ENCODE measurements at regions not wholly inside any gene's neighbourhood (a gene's known extent, or its start where the extent isn't known, plus 50 kb on each side); places are given as distances from the start of the nearest gene placed in this dataset.
"Not testable (repeated sequence)": the region's sequence is repeated elsewhere in the genome, so short reads cannot be mapped to it uniquely, and the experiment has no call there.

DNA sequence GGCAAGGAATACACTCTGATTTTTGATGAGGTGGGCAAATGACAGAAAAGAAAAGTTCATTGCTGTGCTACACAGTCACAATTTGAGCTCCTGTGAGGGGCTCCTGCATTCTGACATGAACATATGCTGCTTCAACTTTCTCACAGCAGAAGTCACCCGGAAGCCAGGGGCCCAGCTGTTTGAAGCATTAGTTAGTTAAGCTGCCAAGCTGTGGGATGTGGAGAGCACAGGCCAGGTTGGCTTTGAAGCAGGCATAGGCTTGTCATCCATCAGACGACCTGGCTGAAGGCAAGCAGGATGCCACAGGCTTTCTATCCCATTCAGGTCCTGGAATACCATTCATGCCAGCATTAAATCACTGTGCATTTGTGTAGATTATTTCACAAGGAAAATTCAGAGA is 63.1 kb downstream of the MTNR1B start:
- peak; percentile 34 for DNase-seq

- DNase-seq = peak; percentile 84
These were observed 63.6 kb downstream of the MTNR1B start for GRCh38 chr11:93033093-93033492.

DNA sequence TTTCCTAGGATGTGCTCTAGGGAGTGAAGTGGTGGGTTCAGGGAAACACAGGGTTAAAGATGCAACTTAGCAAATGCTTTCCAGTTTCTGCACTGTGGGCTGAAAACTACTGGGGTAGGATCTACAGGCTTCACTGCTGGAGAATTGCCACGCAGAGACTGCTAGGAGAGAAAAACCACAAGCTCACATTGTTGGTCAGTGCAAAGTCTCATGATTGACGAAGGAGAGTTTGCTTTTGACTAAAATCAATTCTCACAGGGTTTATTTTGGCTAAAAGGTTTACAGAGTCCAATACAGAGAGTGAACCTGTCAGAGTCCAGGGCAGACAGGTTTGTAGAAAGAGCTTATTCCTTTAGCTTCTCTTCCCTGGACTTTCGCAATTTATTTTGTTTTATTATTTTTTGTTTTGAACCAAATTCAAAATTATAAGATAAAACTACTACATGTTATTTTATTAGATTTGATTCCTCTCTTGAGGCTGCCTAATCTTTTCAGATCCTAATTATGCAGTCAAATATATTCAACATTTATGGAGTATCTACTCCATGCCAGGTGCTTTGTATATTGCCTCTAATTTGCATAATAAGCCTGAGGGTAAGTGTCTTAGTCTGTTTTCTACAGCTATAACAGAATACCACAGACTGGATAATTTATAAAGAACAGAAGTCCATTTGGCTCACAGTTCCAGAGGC is 64.7 kb downstream of the MTNR1B start:
- DNase-seq = peak; percentile 69

DNA sequence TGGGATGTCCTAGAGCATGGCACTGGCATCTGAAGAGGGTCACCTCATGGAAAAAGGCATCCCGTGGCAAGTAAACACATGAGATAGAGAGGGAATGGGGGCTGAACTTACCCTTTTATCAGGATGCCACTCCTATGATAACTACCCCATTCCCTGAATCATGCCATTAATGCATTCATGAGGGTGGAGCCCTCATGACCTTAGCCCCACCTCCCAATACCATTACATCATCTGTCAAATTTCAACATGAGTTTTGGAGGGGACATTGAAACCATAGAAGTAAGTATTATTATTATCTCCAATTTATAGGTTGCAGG is 65.2 kb downstream of the MTNR1B start:
- DNase-seq = peak; percentile 22

DNA sequence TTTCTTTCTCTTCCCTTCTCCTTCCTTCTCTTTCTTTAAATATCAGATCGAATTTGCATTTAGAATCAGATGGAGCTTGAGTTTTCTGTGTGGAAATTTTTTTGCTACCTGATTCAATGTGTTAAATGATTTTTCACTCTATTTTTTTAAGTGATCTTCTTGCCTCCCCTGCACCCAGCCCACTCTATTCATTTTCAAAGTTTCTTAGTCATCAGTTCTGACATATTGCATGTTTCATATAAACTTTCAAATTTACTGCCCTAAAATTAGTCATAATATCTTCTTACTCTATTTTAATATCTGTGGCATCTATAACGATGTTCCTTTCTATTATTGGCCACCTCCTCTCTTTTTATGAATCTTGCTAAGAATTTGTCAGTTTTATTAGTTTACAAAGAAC is 69.1 kb downstream of the MTNR1B start:
- no peak for DNase-seq

- DNase-seq = no peak
These were observed 70.2 kb downstream of the MTNR1B start for GRCh38 chr11:93039531-93040240.

GRCh38 chr11:93041682-93042081 is 72.2 kb downstream of the MTNR1B start:
- DNase-seq = no peak

DNA sequence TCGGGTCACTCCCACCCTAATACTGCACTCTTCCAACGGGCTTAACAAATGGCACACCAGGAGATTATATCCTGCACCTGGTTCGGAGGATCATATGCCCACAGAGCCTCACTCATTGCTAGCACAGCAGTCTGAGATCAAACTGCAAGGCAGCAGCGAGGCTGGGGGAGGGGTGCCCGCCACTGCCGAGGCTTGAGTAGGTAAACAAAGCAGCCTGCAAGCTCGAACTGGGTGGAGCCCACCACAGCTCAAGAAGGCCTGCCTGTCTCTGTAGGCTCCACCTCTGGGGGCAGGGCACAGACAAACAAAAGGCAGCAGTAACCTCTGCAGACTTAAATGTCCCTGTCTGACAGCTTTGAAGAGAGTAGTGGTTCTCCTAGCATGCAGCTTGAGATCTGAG is 73.7 kb downstream of the MTNR1B start:
- DNase-seq = not testable (repeated sequence)

DNA sequence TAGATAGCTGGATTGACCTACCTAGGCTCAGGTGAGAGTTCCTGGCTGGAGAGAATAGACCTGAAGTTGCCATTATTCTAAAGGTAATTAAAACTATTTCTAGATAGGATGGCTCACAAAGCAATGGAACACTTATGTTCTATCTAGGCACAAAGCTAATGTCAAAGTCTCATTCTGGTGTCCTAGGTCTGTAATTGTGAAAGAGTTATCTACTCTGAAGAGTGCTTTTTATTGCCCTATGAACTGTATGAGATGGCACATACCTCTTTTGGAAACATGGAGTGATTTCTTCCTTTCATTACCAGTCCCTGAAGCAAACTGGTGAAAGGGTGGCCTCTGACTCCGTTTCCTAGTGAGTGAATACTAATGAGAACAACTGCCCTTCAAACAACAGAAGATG is 80.3 kb downstream of the MTNR1B start:
- no peak for DNase-seq

DNA sequence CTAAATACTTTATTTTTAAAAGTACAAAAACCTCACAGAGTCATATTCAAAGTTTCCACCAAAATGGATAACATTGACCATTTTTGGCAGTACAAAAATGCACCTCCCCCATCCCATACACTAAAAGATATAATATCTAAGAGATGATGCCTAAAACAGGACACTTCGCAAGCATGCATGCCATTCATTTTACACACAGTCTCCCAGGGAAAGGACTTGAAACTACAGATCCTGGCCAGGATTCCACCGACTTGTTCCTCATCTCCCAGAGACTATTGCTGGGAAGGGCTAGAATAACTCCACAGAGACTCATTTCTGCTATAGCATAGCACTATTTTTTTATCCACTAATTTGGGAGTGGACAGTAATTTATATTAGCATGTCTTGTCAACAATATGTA is 81.7 kb downstream of the MTNR1B start:
- no peak for DNase-seq

DNA sequence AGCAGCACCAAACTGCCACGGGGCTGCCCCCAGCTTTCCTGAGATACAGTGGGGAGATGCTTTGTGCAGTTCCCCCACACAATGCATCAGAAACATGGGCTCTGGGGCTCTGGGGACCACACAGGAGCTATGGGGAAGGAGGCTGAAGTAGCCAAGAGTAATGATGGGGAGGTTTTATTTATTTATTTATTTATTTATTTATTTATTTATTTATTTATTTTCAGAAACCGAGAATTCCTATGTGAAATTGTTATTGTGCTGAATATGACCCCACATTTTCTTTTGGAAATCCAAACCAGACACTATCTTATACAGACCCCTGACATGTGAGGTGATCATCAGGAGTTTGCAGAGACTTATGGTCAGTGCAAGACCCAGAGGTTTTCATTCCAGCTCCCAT is 84.4 kb downstream of the MTNR1B start:
- DNase-seq = no peak

DNA sequence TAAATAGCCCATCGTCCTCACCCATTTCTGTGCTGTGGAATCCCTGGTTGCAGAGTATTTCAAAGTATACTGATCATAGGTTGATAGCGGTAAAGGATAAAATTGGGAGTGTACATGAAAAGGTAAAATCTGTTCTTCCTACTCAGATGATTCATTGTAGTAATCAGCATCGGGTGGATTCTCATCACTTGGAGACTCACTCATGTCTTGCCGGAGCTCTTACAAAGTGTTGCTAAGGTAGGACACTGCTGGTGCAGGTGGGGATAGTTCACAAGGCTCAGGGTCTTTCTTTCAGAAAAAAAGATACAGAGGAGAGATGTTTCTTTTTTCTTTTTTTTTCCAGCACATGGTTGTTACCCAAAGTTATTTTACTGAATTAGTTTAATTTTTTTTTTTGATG is 84.8 kb downstream of the MTNR1B start:
- no peak for DNase-seq

DNA sequence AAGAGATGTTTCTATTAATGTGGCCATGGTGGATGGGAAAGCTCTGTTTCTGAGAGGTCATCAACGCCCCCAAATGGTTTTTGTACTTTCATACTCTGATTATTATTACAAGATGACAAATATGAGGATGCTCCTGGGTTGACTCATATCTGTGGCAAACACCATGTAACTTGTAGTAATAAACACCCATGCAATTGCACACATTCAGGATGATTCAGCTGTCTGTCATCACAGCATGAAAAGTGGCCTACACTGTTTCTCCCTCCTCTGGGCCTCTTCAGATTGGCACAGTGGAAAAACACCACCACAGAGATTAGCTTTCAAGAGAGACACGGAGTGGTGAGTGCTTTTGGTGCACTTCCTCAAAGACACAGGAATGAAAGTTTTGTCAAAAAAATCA is 85.4 kb downstream of the MTNR1B start:
- DNase-seq = no peak

GRCh38 chr11:93059117-93059957 is 89.9 kb downstream of the MTNR1B start:
- peak; percentile 77 for DNase-seq

DNA sequence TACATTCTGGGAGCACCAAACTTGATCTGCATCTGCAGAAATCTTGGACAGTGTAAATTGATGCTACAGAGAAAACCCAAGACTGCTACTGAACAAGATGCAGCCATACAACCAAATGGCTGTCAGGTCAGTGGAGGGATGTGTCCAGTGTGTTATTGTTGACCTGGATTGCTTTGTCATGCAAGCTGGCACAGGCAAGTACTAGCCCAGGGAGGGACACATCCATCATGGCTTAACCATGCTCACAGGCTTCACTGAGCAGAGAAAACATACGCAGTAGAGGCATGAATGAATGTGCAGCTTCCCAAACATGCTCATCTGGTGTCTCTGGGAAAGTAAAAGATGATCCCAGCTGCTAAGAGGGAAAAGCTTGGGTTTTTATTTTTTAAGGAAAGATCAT is 93.6 kb downstream of the MTNR1B start:
- no peak for DNase-seq

GRCh38 chr11:93065074-93065674 is 95.7 kb downstream of the MTNR1B start:
- not testable (repeated sequence) for DNase-seq

- DNase-seq = no peak
These were observed 98.5 kb downstream of the MTNR1B start for GRCh38 chr11:93067881-93068390.

DNA sequence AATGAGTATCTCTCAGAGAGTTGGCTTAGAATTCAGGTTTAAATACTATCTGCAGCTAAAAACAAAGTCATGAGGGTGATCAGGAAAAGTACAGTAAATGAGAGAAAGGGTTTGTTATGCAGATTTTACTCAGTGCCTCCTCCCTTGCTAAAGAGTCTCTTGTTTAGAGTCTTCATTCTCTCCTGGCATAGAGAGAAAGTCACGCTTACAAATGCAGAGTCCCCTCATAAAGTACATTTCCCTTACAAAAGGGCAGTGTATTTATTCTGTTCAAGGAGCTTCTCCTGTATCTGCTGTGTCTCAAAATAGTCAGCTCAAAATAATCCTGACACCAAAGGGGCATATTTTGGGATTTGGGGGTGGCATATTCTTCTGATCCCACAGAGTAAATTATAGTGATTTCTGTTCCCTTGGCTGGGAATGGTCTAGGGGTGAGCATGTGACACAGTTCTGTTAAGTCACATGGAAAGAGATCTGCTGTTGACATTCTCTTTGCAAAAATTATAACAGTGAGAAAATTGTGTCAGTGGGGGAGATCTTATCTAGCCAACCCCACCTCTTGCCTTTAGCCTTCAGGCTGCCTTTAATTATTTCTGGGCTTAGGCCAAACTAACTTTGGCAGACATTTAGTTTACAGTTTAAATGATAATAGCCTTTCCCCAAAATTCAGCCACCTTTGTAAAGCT is 102.9 kb downstream of the MTNR1B start:
- no peak for DNase-seq

DNA sequence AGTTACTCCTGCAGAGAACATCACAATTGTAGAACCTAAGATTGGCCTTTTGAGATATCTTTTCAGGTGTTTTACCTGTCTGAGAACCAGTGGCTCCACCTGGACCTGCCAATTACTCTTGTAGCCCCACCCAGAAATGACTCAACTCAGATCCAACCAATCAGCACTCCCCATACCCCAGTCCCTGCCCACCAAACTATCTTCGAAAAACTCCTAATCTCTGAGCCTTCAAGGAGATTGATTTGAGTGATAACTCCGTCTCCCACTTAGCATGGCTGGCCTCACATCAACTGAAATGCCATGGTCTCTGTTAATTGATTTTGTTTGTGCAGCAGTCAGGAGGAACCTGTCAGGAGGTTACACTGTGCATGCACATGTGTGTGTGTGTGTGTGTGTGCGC is 103.6 kb downstream of the MTNR1B start:
- DNase-seq = no peak

DNA sequence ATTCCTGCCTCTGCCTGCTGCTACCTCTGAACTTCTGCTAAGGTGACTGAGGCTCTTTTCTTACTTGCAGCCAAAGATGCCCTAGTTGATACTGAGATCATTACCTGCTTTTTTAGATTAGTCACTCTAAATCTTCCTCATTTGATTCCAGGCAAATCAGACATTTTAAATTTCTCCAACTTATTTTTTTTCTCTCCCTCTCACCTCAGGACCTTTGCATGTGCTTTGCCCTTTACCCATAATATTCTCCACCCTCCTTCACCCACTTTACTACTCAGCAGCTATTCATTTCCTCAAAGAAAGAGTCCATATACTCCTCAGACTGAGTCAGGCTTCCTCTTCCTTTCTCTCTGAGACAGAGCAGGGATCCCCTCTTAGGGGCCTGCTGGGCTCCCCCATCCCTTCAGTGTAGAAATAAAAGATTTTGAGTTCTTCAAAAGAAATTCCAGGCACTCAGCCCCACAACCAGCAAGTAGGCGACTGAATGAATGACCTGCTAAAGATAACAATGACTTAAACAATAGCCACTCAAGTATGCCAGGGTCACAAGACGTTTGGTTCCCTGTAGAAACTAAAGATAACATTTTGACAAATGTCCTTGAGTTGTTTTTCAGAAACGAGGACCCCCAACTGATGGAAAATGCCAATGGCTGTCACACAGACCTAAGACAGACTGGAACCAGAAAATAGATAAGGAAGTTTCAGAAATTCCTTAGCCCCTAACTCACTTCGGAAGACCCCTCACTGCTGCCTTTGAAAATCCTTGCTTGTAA is 104.2 kb downstream of the MTNR1B start:
- DNase-seq = no peak

DNA sequence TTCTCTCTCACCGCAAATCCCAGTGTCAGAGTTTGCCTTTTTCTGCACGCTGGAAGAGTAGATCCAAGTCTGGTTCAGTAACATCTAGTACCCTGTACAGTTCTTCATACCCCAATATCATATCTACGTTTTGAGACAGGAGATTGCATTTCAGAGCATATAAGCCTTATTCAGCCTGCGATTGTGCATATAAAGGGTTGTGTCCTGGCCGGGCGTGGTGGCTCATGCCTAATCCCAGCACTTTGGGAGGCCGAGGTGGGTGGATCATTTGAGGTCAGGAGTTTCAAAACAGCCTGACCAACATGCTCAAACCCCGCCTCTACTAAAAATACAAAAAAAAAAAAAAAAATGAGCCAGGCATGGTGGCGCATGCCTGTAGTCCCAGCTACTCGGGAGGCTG is 104.9 kb downstream of the MTNR1B start:
- DNase-seq = no peak

- DNase-seq = no peak
These were observed 106.3 kb downstream of the MTNR1B start for GRCh38 chr11:93075782-93076181.

All from DMS79 (cell line).